HFFc6 (cell line): ENCODE measurements at regions not wholly inside any gene's neighbourhood (a gene's known extent, or its start where the extent isn't known, plus 50 kb on each side); places are given as distances from the start of the nearest gene placed in this dataset.

ENCODE experiments used
- DNase-seq: peaks from one replicate; pipeline ENCODE4 v3.0.0-alpha.2; 2018
- H3K27ac Mint-ChIP-seq: 2 replicates; pipeline ENCODE4 v1.8.0; 2020; ENCODE audit warnings: mild to moderate bottlenecking, mixed read lengths
- H3K27me3 Mint-ChIP-seq: 2 replicates; pipeline ENCODE4 v1.8.0; 2021; ENCODE audit warnings: mild to moderate bottlenecking, moderate library complexity, mixed read lengths; ENCODE audit not compliant: insufficient read depth
- H3K36me3 Mint-ChIP-seq: 2 replicates; pipeline ENCODE4 v1.8.0; 2021; ENCODE audit warnings: low read depth, mixed read lengths
- H3K4me1 Mint-ChIP-seq: 2 replicates; pipeline ENCODE4 v1.8.0; 2020; ENCODE audit warnings: low read depth, mixed read lengths
- H3K4me3 Mint-ChIP-seq: 2 replicates; pipeline ENCODE4 v1.8.0; 2020; ENCODE audit warnings: mild to moderate bottlenecking, moderate library complexity, mixed read lengths
- H3K9me3 Mint-ChIP-seq: 2 replicates; pipeline ENCODE4 v1.8.0; 2020; ENCODE audit warnings: mild to moderate bottlenecking, mixed read lengths
- TF ChIP-seq, protein P1 (sequence below): fragments of 200-600 bp; sonication (generic); IDR thresholded peaks from 2 replicates; pipeline ENCODE4 v1.5.0; 2021; ENCODE audit warnings: antibody characterized with exemption, mild to moderate bottlenecking

DNA sequence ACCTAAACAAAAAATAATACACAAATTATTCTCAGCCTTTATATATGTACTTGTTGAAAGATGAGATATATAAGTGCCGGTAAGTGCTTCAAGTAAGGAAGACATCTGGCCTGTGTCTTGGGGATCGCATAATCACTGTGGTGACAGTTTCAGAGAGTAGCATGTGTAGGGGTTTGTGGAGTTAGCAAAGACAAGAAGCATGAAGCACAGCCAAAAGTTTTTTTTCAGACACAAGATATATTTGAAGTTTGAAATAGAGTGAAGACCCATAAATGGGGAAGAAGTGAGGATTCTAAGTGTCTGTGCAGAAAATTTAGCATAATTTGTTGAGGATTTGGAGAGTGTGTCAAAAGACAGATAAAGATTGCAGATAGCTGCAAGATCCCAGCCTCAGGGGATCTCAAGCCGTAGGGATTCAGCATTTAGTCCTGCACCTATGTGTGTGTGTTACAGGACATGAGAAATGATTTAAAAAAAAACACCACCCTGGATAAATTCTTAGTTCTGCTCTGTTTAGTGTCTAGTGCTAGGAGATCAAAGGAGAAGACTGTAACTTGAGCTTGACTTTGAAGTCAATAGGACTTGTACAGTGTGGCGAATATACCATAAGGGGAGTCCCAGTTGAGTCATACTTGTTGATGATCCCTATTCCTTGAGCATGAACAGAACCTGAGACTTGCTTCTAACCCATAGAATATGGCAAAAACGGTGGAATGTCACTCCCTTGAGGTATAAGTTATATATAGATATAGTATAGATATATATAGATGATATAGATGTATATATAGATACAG is 123.9 kb upstream of the GRM7 start:
- TF ChIP-seq, protein P1, sequence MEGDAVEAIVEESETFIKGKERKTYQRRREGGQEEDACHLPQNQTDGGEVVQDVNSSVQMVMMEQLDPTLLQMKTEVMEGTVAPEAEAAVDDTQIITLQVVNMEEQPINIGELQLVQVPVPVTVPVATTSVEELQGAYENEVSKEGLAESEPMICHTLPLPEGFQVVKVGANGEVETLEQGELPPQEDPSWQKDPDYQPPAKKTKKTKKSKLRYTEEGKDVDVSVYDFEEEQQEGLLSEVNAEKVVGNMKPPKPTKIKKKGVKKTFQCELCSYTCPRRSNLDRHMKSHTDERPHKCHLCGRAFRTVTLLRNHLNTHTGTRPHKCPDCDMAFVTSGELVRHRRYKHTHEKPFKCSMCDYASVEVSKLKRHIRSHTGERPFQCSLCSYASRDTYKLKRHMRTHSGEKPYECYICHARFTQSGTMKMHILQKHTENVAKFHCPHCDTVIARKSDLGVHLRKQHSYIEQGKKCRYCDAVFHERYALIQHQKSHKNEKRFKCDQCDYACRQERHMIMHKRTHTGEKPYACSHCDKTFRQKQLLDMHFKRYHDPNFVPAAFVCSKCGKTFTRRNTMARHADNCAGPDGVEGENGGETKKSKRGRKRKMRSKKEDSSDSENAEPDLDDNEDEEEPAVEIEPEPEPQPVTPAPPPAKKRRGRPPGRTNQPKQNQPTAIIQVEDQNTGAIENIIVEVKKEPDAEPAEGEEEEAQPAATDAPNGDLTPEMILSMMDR = no peak
- Mint-ChIP-seq H3K27me3 (no peaks in the 10 kb centered on the region), H3K36me3 (no peaks in the 10 kb centered on the region), H3K27ac (no peak overlapping the region), H3K9me3 (peaks cover 38% of the 10 kb centered on the region), H3K4me3 (no peak overlapping the region), H3K4me1 (no peaks in the 10 kb centered on the region)
- DNase-seq = no peak

DNA sequence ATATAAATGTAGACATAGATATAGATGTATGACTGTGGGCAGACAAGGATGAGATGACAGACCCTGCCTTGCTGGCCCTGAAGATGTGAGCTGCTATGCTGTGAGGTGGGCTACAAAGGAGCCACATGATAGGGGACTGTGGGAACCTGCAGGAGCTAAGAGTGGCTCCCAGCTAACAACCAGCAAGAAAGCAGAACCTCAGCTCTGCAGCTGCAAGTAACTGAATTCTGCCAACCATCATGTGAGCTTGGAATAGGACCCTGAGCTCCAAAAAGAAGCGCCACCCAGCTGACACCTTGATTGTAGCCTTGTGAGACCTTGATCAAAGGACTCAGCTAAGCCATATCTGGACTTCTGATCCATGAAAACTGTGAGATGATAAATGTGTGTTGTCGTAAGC is 123.3 kb upstream of the GRM7 start:
- TF ChIP-seq, protein P1 = no peak
- peaks cover 44% of the 10 kb centered on the region for H3K9me3 Mint-ChIP-seq
- no peak for DNase-seq
- H3K4me1 Mint-ChIP-seq = no peaks in the 10 kb centered on the region
- H3K36me3 Mint-ChIP-seq = no peaks in the 10 kb centered on the region
- H3K4me3 Mint-ChIP-seq = no peak overlapping the region
- H3K27ac Mint-ChIP-seq = no peak overlapping the region
- H3K27me3 Mint-ChIP-seq = no peaks in the 10 kb centered on the region

GRCh38 chr3:6739288-6739687 is 121.6 kb upstream of the GRM7 start:
- no peaks in the 10 kb centered on the region for H3K27me3 Mint-ChIP-seq
- H3K36me3 Mint-ChIP-seq = no peaks in the 10 kb centered on the region
- H3K4me3 Mint-ChIP-seq = no peak overlapping the region

DNA sequence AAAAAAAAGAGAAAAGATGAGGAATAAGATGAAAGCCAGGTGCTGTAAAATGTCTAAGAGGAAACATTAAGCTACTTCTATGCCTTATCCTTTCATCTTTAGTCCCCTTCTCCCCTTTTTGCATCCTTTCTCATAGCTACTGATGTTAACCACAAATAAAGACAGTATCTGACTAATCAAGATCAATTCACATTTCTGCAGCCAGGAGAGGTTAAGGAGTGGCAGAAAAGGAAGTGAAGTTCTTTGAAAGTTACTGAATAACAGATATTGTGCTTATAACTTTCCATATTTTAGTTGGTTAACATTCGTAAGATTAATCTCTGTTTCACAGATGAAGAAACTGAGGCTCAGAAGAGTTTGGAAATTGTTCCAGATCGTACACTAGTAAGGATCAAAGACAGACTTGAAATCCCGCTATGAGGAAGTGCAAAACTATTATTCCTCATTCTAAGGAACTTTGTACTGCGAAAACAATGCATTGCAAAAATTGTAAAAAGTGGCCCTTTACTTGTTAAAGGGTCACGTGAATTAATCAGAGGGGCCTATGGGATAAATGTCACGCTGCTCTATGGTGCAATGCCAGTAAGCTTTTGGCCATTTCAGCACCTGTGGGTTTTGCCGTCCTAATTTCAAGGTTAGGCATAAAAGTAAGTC is 117.7 kb upstream of the GRM7 start:
- H3K27me3 Mint-ChIP-seq = no peaks in the 10 kb centered on the region
- no peaks in the 10 kb centered on the region for H3K4me1 Mint-ChIP-seq
- no peak for DNase-seq
- H3K4me3 Mint-ChIP-seq = no peak overlapping the region
- TF ChIP-seq, protein P1 = no peak
- peaks cover 59% of the 10 kb centered on the region for H3K9me3 Mint-ChIP-seq
- H3K27ac Mint-ChIP-seq = no peak overlapping the region
- no peaks in the 10 kb centered on the region for H3K36me3 Mint-ChIP-seq

More at GRCh38 chr3:6739288-6739687, 121.6 kb upstream of the GRM7 start:
- no peaks in the 10 kb centered on the region for H3K4me1 Mint-ChIP-seq
- no peak overlapping the region for H3K27ac Mint-ChIP-seq
- peaks cover 49% of the 10 kb centered on the region for H3K9me3 Mint-ChIP-seq
- TF ChIP-seq, protein P1 = no peak
- DNase-seq = no peak

DNA sequence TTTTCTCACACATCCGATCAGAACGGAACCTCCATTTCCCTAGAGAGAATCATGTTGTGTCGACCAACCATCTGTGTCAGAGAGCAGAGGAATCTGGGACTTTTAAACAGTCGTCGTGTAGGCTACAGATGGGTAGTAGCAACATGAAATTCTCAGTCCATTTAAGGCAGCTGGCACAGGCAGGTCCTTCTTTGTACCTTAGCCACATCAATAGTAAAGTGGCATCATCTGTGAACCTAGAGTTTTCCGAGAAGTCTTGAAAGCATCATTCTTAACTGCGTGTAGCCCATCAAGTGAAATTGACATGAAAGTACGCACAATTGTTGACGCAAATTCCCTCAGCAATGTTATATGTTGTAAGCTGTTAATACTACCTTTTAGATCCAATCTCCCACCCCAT is 114.5 kb upstream of the GRM7 start:
- DNase-seq = no peak
- TF ChIP-seq, protein P1 = no peak
- Mint-ChIP-seq H3K9me3 (peaks cover 57% of the 10 kb centered on the region), H3K4me3 (no peak overlapping the region), H3K27me3 (no peaks in the 10 kb centered on the region), H3K4me1 (no peaks in the 10 kb centered on the region), H3K27ac (no peak overlapping the region), H3K36me3 (no peaks in the 10 kb centered on the region)
